HG03520 (cell line): ENCODE measurements at regions not wholly inside any gene's neighbourhood (a gene's known extent, or its start where the extent isn't known, plus 50 kb on each side); places are given as distances from the start of the nearest gene placed in this dataset.
"Not testable (repeated sequence)": the region's sequence is repeated elsewhere in the genome, so short reads cannot be mapped to it uniquely, and the experiment has no call there.

Experiments used
- ATAC-seq: cut with Tn5 transposase; IDR thresholded peaks from one replicate; pipeline ENCODE4 v1.9.1; 2021; ENCODE audit warnings: mild to moderate bottlenecking, moderate library complexity; ENCODE audit not compliant: unreplicated experiment

- ATAC-seq: no peak
These were observed 336.3 kb downstream of the BMP4 start for GRCh38 chr14:53620317-53620716.

- ATAC-seq: no peak
These were observed 336.9 kb downstream of the BMP4 start for GRCh38 chr14:53619691-53620231.

- not testable (repeated sequence) for ATAC-seq
These were observed 340.1 kb downstream of the BMP4 start for GRCh38 chr14:53616536-53616935.

- ATAC-seq: no peak
These were observed 341.4 kb downstream of the BMP4 start for GRCh38 chr14:53615252-53615651.

- ATAC-seq: peak; percentile 96
These were observed 343.0 kb downstream of the BMP4 start for GRCh38 chr14:53613404-53614253.

- no peak for ATAC-seq
These were observed 345.7 kb downstream of the BMP4 start for GRCh38 chr14:53610947-53611346.

GRCh38 chr14:53609009-53609408 is 347.6 kb downstream of the BMP4 start:
- ATAC-seq: no peak

- ATAC-seq: no peak
These were observed 348.3 kb downstream of the BMP4 start for GRCh38 chr14:53608369-53608768.

- no peak for ATAC-seq
These were observed 350.4 kb downstream of the BMP4 start for GRCh38 chr14:53606203-53606602.

- no peak for ATAC-seq
These were observed 351.1 kb downstream of the BMP4 start for GRCh38 chr14:53605562-53605961.

- ATAC-seq: no peak
These were observed 352.6 kb downstream of the BMP4 start for GRCh38 chr14:53603994-53604393.

- ATAC-seq: no peak
These were observed 355.2 kb downstream of the BMP4 start for GRCh38 chr14:53601409-53601808.

GRCh38 chr14:53599221-53599945 is 357.2 kb downstream of the BMP4 start:
- ATAC-seq: no peak

GRCh38 chr14:53596853-53597525 is 359.6 kb downstream of the BMP4 start:
- ATAC-seq: no peak

GRCh38 chr14:53591816-53592215 is 364.8 kb downstream of the BMP4 start:
- no peak for ATAC-seq

GRCh38 chr14:53581504-53581903 is 375.1 kb downstream of the BMP4 start:
- no peak for ATAC-seq

GRCh38 chr14:53571641-53572328 is 384.8 kb downstream of the BMP4 start:
- ATAC-seq: no peak

GRCh38 chr14:53570411-53571387 is 385.9 kb downstream of the BMP4 start:
- peak; percentile 98 for ATAC-seq

GRCh38 chr14:53569446-53569845 is 387.2 kb downstream of the BMP4 start:
- ATAC-seq: no peak
